C4-2B (cell line): ENCODE measurements at regions not wholly inside any gene's neighbourhood (a gene's known extent, or its start where the extent isn't known, plus 50 kb on each side); places are given as distances from the start of the nearest gene placed in this dataset.

Source experiments
- CTCF ChIP-seq: fragments of 450-650 bp; conservative IDR thresholded peaks from 2 replicates; pipeline ENCODE4 v1.5.1; 2017; ENCODE audit warnings: mild to moderate bottlenecking
- ZFX ChIP-seq: fragments of 450-650 bp; IDR thresholded peaks from 2 replicates; pipeline ENCODE4 v1.6.1; 2017

- TF ChIP-seq CTCF = no peak
- TF ChIP-seq ZFX = no peak
Observed at GRCh38 chr2:234435836-234436481, 60.9 kb downstream of the ARL4C start.
